CD4-positive, alpha-beta T cell treated with Interleukin-10 for 1 hour (primary cell): ENCODE measurements at regions not wholly inside any gene's neighbourhood (a gene's known extent, or its start where the extent isn't known, plus 50 kb on each side); places are given as distances from the start of the nearest gene placed in this dataset.

ENCODE experiments used
- DNase-seq: peaks from one replicate; pipeline ENCODE4 v3.0.0-alpha.2; 2020

DNA sequence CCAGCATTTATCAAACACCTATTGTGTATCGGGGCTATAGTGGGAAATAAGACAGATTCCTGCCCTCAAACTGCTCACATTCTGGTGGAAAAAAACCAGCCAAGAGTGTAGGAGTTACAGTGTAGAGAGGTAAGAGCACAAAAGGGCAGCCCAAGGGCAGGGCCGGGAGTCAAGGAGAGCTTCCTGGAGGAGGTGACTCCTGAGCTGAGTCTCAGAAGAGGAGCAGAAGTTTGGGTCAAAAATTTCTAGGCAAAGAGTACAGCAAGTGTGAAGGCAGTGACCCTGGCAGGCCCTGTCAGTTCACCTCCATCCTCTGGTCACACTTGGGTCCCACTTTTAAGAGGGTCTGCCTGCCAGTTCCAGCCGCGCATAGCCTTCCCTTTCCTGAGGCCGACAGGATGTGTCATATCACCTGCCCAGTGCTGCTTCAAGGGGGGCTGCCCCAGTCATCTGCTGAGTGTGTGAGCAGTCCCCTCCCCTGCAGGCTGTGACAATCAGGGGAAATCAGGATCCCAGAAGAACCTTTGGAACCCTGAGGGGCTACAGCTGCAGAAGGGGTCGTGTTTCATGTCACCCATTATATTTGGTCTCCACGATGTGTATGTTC lies 118.4 kb downstream of the GLI2 start:
- DNase-seq = no peak

DNA sequence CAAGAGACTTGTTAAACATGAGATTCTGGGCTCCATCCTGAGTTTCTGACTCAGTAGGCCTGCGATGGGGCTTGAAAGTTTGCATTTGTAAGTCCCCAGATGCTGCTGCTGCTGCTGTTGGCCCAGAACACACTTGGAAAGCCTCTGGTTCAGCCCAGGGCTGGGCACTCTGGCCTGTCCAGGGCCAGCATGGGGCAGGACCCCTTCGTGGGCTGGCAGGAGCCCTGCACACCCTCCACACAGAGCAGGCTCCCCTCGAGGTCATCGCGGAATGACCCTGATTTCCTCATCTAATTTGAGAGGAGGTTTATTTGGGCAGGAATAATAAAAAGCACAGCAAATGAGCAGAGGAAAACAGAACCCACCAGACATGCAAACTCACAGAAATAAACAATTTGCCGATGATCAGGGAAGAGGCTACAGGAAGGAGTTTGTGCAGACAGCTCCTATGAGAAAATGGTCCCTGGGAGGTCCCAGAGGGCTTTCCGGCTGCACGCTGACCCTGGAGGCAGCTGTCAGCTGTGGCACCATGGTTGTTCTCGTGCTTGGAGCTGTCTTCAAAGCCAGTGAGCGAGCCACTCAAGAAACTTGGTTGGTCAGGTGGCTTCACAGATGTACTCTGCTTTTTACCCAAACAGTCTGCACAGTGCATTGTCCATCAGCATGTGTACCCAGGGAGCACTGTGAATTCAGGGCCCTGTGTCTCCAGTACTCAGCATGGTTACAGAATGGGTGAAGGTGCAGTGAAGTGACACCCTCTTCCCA lies 119.3 kb downstream of the GLI2 start:
- DNase-seq = no peak

DNA sequence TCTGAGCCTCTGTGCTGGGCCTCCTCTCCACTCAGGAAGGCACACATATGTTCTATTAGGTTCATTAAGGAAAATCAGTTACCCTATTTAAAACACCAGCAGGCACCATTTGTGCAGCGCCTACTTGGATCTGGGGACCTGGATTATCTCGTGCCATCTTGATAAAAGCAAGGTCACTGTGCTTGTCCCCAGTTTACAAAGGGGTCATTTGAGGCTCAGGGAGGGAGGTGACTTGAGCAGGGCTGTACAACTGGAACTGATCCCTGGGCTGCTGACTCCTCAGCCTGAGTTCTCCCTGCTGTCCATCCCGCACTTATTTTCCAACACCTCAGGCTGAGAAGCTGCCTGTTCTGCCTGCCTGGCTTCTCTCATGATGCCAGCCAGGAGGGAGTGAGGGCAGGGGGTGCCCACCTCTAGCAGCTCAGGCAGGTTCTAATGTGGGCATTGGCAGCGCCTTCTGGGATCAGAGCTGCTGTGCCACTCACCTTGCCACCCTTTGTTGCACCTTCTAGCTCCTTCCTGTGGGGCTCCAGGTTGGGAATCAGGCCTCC lies 120.3 kb downstream of the GLI2 start:
- DNase-seq = no peak

DNA sequence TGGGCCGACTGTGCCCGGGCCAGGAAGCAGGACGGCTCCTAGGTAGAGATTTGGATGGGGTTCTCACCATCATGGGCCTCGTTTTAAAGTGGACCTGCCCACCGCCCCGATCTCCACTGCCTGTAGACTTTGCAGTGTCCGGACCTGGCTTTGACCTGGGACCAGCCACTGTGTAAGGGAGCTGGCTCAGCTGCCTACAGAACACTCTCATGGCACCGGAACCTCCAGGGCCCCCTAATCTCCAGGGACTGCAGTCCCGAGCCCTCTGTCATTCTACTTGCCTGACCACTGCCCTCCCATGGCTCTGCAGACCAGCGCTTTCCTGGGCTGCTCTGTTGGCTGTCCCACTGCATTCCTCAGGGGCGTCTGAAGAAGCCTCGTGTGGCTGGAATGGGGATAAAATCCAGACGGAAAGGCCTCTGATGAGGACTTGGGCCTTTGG lies 120.8 kb downstream of the GLI2 start:
- no peak for DNase-seq

DNA sequence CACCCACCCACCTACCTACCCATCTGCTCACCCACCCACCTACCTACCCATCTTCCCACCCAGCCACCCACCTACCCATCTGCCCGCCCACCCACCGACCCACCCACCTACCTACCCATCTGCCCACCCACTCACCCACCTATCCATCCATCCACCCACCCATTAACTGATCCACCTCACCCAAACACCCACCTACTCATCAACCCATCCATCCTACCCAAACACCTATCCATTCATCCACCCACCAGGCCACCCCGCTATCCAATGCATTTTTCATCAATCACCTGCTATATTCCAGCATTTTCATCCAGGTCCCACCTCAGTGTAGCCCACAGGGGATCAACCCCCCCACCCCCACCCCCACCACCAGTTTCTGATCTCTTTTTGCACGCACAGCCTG lies 121.8 kb downstream of the GLI2 start:
- no peak for DNase-seq

DNA sequence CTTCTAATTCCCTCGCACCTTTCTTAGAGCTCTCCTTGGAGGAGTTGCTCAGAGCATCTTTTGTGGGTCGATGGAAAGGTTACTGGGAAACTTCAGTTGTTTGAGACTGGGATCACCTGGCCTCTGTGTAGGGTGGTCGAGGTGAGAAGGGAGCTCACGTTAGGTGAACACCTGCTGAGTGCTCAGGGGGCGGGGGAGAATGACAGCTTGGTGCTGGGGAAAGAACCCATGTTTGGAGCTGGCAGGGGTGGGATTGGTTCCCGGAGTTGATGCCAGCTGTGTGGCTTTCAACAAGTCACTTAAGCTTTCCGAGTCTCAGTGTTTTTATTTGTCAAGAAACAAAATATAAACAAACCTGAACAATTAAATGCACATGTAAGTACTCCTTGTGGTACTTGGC lies 122.3 kb downstream of the GLI2 start:
- no peak for DNase-seq

DNA sequence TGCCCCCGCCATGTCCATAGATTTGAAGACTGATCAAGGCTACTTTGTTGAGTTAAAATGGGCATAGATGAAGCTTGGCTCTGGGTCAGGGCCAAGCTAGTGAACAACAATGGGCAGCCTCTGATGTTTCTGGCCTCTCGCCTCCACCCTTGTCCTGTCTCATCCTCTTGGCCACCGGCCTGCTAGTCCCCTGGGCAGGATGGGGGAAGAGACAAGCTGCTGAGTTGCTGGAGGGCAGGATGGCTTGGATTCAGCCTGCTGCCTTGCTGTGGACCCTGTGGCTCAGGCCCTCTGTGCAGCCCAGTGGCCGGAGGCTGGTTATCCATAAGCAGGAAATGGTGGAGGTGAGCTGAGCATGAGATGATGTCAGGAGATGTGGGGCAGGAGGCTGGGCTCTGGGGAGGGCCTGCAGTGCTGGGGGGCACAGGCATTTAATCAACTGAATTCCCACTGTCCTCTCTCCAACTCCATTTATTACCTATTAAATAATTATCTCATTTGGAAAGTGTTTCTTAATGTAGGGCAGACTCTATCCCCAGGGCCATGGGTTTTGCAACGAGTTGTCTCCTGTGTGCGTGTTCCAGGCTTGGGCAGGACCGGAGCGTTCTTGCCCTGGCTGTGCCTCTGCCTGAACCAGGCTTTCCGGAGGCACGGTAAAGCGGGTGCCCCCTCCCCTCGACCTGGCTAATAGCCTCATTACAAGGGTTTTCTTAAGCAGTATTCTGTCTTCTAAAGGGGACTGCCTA lies 122.9 kb downstream of the GLI2 start:
- no peak for DNase-seq

DNA sequence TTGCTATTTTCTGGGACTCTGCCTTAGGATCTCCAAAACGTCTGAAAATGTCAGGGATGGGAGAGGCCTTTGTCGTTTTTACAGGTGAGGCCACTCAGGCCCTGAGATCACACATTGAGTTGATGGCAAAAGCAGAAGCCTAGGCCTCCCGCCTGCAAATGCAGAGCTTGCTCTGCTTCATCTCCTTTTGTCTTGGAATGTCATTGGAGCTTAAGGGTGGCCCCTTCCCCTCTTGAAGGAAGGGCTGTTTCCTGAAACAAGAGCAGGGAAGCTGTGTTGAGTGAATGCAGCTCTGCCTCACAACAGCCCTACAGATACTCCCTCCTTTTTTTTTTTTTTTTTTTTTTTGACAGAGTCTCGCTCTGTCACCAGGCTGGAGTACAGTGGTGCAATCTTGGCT lies 123.5 kb downstream of the GLI2 start:
- no peak for DNase-seq

DNA sequence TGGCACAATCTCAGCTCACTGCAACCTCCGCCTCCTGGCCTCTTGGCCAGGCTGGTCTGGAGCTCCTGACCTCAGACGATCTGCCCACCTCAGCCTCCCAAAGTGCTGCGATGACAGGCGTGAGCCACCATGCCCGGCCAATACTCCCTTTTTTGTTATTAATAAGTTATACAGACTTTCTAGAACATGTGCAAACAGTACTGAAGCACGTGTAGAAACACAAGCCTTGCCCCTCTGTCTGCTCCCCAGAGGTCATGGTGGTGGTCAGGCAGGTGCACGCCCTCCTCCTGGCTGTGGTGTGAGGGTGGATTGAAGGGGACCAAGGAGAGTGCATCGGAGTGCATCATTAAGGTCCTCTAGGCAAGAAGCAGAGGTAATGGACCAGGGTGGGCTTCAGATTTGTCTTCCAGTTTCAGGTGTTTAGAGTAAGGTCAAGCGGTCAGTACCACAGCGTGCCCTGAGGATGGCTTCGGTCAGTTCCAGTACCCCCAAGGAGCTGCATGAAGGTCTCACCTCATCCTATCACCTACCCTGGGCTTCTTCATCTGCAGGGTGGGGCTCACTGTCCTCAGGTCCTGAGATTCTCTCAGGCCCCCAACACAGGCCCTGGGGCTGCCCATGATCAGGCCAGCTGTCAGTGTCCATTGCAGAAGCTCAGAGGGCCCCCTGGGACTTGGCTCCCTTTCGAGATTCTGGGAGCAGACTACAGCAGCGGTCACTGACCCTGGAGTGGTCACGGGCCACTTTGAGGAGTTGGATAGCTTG lies 124.3 kb downstream of the GLI2 start:
- DNase-seq = no peak

DNA sequence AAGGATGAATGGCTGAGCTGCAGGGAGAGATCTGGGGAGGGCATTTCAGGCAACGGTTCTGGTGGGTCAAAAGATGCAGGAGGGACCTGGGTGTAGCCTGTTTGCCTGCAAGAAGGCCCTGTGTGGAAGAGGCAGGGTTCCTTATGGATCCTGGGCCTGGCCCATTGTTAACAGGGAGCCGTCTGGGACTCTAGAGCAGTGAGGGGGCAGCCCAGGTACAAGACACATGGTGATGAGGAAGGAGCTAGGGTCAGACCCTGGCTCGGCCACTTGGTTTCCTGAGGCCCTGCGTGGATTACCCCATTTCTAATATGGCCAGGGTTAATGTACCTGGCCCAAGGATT lies 124.9 kb downstream of the GLI2 start:
- DNase-seq = no peak

DNA sequence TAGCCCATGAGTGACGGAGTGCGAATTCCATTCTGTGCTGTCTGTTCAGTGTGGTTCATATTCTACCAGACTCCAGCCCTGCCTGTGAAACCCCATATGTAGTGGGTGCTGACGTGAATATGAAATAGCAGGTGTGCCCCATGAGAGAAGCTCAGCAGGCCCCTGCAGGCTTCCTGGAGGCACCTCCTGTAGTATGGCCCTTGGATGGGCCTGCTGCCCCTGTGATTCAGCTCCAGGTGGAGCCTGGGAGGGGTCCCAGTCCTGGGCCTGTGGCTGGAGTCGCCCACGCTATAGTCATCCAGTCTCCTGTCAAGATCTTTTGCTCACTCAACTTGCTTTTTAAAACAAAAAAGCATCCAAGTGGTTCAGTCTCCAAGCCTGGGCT lies 125.5 kb downstream of the GLI2 start:
- no peak for DNase-seq

DNA sequence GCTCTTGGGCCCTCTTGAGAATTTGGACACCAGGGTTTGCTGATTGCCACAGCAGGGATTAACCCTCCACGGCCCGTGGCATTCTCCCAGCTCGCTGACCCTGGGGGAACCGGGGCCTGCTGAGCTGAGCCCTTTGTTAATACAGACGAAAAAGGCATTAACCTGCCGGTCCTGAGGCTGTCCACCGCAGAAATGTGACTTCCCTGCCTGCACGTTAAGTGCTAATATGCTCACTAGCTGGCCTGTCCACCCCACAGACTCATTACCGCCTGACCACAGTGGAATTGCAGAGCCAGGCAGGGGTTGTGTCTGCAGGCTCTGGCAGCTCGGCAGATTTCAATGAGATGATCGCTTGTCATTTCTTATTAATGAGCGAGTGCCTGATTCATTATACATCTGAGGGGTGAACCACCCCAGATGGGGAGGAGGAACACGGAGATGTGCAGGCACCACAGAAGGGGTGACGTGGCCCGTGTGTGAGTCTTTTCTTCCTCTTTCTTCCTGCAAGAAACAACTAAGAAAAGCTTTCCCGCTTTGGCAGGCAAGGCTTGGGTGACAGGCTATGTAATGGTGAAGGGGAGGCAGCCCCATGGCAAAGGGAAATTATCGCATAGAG lies 126.0 kb downstream of the GLI2 start:
- DNase-seq = no peak

DNA sequence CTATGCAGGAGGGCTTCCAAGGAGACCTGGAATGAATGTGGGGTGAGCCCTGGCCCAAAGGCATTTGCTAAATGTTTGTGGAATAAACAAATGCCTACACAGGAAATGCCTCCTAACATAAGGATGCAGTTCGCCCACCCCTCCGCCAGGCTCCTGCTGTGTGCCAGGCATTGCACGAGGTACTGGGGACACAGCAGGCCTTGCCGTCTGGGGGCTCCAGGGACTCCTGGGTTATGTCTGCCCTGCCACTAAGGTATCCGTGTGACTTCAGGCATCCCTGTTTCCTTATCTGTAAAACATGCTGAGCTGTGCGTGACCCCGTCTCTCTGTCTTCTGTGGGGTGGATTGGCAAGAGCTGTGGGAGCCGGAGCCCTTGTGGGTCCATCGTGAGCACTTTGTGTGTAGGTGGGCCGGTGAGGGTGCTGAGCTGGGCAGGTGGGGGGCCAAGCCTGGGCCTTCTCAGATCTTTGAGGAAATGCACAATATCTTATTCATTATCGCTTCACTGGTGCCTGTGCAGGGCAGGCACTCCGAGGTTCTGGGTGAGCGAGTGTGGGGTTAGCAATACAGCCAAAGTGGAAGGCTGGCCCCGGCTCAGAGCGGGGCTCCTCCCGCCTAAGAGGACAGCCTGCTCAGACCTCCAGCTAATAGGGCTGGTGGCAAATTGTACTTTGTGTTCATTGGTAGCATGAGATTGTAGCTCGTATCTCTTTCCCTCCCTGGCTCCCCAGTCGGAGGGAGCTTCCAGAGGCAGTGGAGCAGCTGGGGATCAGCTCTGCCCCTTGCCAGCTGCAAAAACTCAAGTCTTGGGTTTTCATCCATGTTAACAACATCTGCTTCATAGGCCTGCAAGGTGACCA lies 126.8 kb downstream of the GLI2 start:
- no peak for DNase-seq

DNA sequence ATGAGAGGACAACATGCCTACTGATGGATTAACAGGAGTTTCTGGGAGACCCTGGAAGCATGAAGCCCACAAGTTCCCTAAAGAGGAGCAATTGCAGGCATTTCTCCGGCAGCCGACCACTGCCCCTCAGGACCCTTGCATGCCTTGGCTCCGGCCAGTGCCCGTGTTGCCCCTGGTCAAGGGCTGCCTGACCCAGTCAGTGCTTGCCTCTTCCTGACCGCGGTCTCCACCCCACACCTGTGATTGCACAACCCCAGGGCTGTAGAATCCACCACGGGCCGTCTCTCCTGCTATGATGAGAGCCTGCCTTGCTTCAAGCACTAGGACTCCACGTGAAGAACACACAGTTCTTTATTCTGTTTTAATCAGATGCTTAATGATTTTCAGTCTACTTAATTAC lies 127.5 kb downstream of the GLI2 start:
- DNase-seq = no peak

DNA sequence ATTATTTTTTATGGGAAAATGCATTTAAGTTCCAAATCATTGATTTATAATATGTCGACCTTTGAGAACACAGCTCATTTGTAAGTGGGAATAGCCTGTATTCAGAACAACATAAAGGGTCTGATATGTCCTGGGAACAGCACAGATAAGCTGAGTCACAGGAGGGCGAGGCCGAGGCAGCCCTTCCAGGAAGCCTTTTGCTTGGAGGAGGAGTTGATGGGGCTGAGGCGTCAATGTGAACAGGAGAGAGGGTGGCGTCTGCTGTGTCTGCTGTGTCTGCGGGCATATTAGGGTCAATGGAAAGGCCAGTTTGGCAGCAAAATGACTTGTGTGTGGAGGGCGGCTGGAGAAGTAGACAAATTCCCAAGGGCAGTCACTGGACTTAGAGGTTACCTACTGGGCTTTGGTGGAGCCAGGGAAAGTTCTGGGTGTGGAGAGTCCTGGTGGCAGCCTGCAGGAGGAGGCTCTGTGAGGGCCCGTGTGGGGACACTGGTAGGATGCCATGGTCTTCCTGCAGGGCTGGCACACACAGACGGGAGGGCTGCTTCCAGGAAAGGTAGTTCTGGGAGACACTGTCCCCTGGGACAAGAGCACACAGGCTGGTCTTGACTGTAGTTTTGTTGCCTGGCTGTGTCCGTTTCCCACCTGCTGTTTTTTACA lies 128.1 kb downstream of the GLI2 start:
- no peak for DNase-seq

DNA sequence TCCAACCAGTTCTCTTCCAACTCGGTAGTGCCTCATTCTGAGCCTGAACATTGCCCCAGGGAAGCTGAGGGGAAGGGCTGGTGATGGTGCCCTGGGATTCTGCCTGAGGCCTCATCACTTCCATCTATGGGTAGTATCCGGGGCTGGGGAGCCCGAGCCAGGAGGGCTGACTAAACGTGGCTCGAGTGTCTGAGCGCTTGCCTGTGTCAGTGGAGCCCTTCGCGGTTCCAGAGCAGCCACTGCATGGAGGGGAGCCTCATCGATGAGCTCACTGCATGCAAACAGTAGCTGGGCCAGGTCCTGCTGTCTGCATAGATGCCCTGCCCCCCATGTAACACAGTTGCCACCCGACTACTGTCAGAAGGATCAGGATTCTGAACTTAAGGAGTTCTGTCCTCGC lies 129.3 kb downstream of the GLI2 start:
- DNase-seq = no peak

DNA sequence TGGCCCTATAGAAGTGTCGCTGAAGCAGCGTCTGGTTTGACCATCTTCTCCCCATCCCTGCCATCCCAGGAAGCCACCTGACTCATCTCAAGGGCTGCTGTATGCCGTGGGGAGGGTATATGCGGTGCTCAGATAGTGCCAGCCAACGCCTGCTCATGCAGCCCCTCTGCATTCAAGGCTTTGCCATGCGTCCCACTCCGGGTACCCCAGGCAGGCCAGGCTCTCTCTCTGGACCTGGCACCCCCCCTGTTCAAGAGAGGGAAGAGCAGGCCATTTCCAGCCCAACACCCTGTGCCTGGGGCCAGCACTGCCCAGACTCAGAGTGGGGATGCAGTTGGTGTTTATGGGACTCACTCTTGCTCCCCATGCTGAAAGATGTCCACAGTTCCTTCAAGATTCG lies 130.0 kb downstream of the GLI2 start:
- no peak for DNase-seq

DNA sequence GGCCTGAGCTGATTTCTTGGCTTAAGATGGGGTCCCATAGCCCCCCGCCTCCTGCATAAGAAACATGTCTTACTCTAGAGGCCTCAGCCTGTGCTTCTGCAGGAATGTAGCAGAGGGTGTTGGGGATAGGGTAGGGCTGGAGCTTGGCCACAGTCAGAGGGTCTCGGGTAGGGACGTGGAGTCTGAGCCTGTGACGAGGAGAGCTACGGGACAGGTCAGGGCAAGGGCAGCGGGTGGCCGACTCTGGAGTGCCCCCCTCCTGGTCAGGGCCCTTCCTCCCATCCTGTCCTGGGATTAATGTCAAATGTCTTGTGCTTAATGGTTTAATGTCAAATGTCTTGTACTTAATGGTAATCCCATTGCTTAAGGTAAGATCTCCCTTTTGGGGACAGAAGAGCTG lies 130.4 kb downstream of the GLI2 start:
- DNase-seq = no peak

DNA sequence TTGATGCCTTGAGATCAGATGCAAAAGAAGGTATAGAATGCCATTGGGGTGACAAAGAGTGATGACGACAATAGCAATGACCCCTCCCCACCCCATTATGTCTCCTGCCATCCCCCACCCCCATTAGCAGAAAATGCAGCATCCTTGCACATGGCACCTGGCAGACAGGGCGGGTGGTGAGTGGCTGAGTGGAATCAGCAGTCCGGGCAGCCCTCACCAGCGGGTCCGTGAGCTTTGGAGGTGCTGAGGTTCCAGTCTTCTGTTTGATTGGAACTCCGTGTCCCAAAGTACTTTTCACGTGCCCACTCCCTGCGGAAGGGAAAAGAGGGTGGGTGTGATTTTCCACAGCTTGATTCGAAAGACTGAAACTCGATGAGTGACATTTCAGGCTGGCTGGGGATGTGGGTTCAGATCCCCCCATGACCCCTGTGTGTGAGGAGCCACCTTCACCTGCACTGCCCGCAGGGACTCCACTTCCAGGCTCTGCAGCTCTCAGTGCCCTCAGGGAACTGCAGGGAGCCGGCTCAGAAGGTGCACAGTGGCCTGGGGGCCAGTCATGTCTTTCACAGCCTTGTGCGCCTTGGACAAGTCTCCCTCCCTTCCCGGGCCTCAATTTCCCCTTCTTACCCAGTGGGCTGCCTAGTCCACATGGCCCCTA lies 130.9 kb downstream of the GLI2 start:
- DNase-seq = no peak
